Loucy (cell line): ENCODE measurements at regions not wholly inside any gene's neighbourhood (a gene's known extent, or its start where the extent isn't known, plus 50 kb on each side); places are given as distances from the start of the nearest gene placed in this dataset.
"Not testable (repeated sequence)": the region's sequence is repeated elsewhere in the genome, so short reads cannot be mapped to it uniquely, and the experiment has no call there.

ENCODE experiments used
- EZH2phosphoT487 ChIP-seq: fragments of 200-600 bp; IDR thresholded peaks from 2 replicates; pipeline ENCODE4 v1.6.1; 2018; ENCODE audit warnings: antibody characterized with exemption, mild to moderate bottlenecking, moderate library complexity, borderline replicate concordance
- TF ChIP-seq, protein P1 (sequence below): fragments of 200-600 bp; sonication (generic); conservative IDR thresholded peaks from 2 replicates; pipeline ENCODE4 v1.5.1; 2014; ENCODE audit warnings: mild to moderate bottlenecking, antibody characterized with exemption, low read length

DNA sequence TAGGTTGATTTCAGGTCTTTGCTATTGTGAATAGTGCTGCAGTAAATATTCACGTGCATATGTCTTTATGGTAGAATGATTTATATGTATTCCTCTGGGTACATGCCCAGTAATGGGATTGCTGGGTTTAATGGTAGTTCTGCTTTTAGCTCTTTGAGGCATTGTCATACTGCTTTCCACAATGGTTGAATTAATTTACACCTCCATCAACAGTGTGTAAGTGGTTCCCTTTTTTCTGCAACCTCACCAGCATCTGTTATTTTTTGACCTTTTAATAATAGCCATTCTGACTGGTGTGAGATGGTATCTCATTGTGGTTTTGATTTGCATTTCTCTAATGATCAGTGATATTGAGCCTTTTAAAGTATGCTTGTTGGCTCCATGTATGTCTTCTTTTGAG, 158.0 kb downstream of the RNF144B start:
- not testable (repeated sequence) for TF ChIP-seq EZH2phosphoT487
- TF ChIP-seq, protein P1, sequence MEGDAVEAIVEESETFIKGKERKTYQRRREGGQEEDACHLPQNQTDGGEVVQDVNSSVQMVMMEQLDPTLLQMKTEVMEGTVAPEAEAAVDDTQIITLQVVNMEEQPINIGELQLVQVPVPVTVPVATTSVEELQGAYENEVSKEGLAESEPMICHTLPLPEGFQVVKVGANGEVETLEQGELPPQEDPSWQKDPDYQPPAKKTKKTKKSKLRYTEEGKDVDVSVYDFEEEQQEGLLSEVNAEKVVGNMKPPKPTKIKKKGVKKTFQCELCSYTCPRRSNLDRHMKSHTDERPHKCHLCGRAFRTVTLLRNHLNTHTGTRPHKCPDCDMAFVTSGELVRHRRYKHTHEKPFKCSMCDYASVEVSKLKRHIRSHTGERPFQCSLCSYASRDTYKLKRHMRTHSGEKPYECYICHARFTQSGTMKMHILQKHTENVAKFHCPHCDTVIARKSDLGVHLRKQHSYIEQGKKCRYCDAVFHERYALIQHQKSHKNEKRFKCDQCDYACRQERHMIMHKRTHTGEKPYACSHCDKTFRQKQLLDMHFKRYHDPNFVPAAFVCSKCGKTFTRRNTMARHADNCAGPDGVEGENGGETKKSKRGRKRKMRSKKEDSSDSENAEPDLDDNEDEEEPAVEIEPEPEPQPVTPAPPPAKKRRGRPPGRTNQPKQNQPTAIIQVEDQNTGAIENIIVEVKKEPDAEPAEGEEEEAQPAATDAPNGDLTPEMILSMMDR: not testable (repeated sequence)
